GM12891 (cell line): ENCODE measurements at regions not wholly inside any gene's neighbourhood (a gene's known extent, or its start where the extent isn't known, plus 50 kb on each side); places are given as distances from the start of the nearest gene placed in this dataset.

ENCODE experiments used
- PAX5 ChIP-seq: IDR thresholded peaks from 2 replicates; pipeline ENCODE4 v1.6.1; 2011; ENCODE audit warnings: low read length, moderate library complexity, mild to moderate bottlenecking; ENCODE audit not compliant: insufficient read depth, severe bottlenecking
- POLR2A ChIP-seq: IDR thresholded peaks from 2 replicates; pipeline ENCODE4 v1.6.1; 2011; ENCODE audit warnings: low read depth, low read length, control low read depth
- POLR2AphosphoS5 ChIP-seq: IDR thresholded peaks from 2 replicates; pipeline ENCODE4 v1.6.1; 2011; ENCODE audit warnings: low read depth, low read length, control low read depth
- POU2F2 ChIP-seq: IDR thresholded peaks from 2 replicates; pipeline ENCODE4 v1.6.1; 2011; ENCODE audit warnings: low read depth, mild to moderate bottlenecking, control low read depth, low read length, moderate library complexity
- SPI1 ChIP-seq: IDR thresholded peaks from 2 replicates; pipeline ENCODE4 v1.6.1; 2011; ENCODE audit warnings: low read depth, low read length, control low read depth
- TAF1 ChIP-seq: IDR thresholded peaks from 2 replicates; pipeline ENCODE4 v1.6.1; 2011; ENCODE audit warnings: low read depth, low read length, control low read depth

GRCh38 chr4:100098011-100098545, 92.2 kb downstream of the DDIT4L start:
- TF ChIP-seq POLR2AphosphoS5 (no peak), POLR2A (no peak), TAF1 (no peak), POU2F2 (no peak), SPI1 (no peak), PAX5 (no peak)
